ENCODE measurements at regions not wholly inside any gene's neighbourhood (a gene's known extent, or its start where the extent isn't known, plus 50 kb on each side); places are given as distances from the start of the nearest gene placed in this dataset.

GRCh38 chr1:221174330-221174993 is 295.2 kb downstream of the HLX start:
- DNase-seq, result no peak
- no peak overlapping the region for H3K27ac ChIP-seq

GRCh38 chr1:221175249-221175648 is 296.0 kb downstream of the HLX start:
- DNase-seq, result no peak
- Histone ChIP-seq H3K4me1 (no peaks in the 10 kb centered on the region), H3K4me3 (no peak overlapping the region), H3K9me3 (replicated peaks) (no peaks in the 10 kb centered on the region; the same call in 1 of the 2 replicates), H3K27me3 (no peaks in the 10 kb centered on the region), H3K27ac (no peak overlapping the region), H3K36me3 (no peaks in the 10 kb centered on the region)

More at GRCh38 chr1:221174330-221174993, 295.2 kb downstream of the HLX start:
- H3K4me1 ChIP-seq, result peaks cover 7% of the 10 kb centered on the region; the same call in 1 of the 2 replicates
- no peaks in the 10 kb centered on the region for H3K36me3 ChIP-seq
- no peak overlapping the region for H3K4me3 ChIP-seq
- no peaks in the 10 kb centered on the region for H3K27me3 ChIP-seq
- no peaks in the 10 kb centered on the region; the same call in 1 of the 2 replicates for H3K9me3 ChIP-seq (replicated peaks)

- H3K4me3 ChIP-seq, result no peak overlapping the region
- no peaks in the 10 kb centered on the region for H3K4me1 ChIP-seq
- no peak overlapping the region for H3K27ac ChIP-seq
- no peak for DNase-seq
- H3K36me3 ChIP-seq, result no peaks in the 10 kb centered on the region
- H3K9me3 ChIP-seq (replicated peaks), result no peaks in the 10 kb centered on the region
- H3K27me3 ChIP-seq, result no peaks in the 10 kb centered on the region
These were observed 301.6 kb downstream of the HLX start for GRCh38 chr1:221180704-221181368.

DNA sequence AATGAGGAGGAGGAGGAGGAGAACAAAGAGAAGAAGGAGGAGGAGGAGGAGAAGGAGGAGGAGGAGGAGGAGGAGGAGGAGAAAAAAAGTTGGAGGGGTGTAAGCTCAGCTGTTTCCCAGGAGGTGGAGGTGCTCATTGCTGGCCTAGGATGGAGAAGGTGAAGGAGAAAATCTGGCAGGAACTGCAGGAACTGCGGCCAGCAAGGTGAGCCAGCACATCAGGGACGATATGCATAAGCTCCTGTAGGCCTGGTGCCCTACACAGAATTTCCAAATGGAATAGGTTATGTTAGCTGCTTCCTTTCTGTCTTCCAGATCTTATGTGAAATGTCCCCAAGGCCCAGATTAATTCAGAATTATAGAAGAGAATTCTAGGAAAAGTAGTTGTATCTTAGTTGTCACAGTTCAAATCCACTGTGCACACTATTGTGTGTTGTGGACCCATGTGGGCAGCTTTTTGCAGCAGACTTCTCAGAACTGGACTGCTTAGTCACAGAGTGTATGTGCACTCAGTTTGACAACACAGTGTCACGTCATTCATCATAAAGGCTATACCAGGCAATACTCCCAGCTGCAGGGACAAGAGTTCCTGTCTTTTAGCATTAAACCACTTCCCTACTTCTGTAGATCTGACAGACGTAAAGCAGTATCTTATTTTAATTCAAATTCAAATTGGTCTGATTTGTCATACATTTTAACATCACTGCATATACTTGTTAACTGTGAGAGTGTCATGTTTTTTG is 303.7 kb downstream of the HLX start:
- no peak for DNase-seq
- no peak overlapping the region for H3K27ac ChIP-seq
- no peaks in the 10 kb centered on the region for H3K9me3 ChIP-seq (replicated peaks)
- H3K27me3 ChIP-seq, result no peaks in the 10 kb centered on the region
- H3K4me1 ChIP-seq, result no peaks in the 10 kb centered on the region
- H3K4me3 ChIP-seq, result no peak overlapping the region
- no peaks in the 10 kb centered on the region for H3K36me3 ChIP-seq

- no peaks in the 10 kb centered on the region for H3K36me3 ChIP-seq
- H3K27me3 ChIP-seq, result no peaks in the 10 kb centered on the region
- no peaks in the 10 kb centered on the region for H3K4me1 ChIP-seq
- no peak overlapping the region for H3K27ac ChIP-seq
- H3K9me3 ChIP-seq (replicated peaks), result no peaks in the 10 kb centered on the region
- no peak overlapping the region for H3K4me3 ChIP-seq
- no peak for DNase-seq
These were observed 305.0 kb downstream of the HLX start for GRCh38 chr1:221184131-221184794.

DNA sequence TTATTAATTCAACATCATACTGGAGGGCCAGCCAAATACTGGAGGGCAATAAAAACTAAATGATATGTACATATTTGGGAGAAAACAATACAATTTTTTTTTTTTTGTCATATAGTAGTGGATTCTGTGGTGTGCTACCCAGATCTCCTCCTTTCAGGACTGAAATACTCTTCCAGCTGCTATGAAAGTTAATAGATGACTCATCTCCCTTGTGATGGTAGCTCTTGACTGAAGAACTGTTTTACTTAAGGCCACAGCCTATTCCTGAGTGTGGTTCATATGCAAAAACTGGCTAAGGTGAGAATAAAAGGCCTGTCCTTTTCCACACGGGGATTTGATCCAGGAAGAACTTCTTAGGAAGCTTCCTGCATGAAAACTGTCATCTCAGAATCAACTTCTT is 307.9 kb downstream of the HLX start:
- no peaks in the 10 kb centered on the region for H3K36me3 ChIP-seq
- no peak for DNase-seq
- no peaks in the 10 kb centered on the region for H3K9me3 ChIP-seq (replicated peaks)
- H3K27ac ChIP-seq, result no peak overlapping the region
- no peak overlapping the region for H3K4me3 ChIP-seq
- H3K4me1 ChIP-seq, result no peaks in the 10 kb centered on the region
- no peaks in the 10 kb centered on the region for H3K27me3 ChIP-seq

GRCh38 chr1:221188458-221188857 is 309.2 kb downstream of the HLX start:
- H3K9me3 ChIP-seq (replicated peaks), result no peaks in the 10 kb centered on the region
- DNase-seq, result no peak
- no peaks in the 10 kb centered on the region for H3K27me3 ChIP-seq
- no peaks in the 10 kb centered on the region for H3K4me1 ChIP-seq
- no peak overlapping the region for H3K4me3 ChIP-seq
- no peaks in the 10 kb centered on the region for H3K36me3 ChIP-seq
- H3K27ac ChIP-seq, result no peak overlapping the region

GRCh38 chr1:221190249-221190648 is 311.0 kb downstream of the HLX start:
- H3K4me1 ChIP-seq, result no peaks in the 10 kb centered on the region
- H3K9me3 ChIP-seq (replicated peaks), result no peaks in the 10 kb centered on the region
- no peaks in the 10 kb centered on the region for H3K27me3 ChIP-seq
- H3K36me3 ChIP-seq, result no peaks in the 10 kb centered on the region
- no peak overlapping the region for H3K27ac ChIP-seq
- no peak for DNase-seq
- H3K4me3 ChIP-seq, result no peak overlapping the region

DNA sequence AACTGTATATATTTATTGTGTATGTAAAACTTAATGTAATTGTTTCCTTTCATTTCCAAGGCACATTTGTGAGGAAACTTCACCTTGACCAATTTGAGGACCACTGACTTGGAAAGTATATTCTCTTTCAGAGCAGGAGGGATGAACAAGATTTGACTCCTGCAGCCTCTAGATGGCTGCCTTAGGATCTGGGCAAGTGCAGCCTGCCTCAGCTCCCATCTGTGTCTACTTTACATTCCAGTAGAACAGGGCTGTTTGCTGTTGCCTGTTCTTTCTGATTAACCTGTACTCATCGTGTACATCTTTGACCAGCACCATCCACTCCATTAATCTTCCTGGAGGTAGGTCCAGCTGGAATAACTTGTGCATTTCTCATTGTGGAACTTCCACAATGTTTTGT is 312.8 kb downstream of the HLX start:
- H3K4me3 ChIP-seq, result no peak overlapping the region
- no peaks in the 10 kb centered on the region for H3K4me1 ChIP-seq
- no peaks in the 10 kb centered on the region for H3K9me3 ChIP-seq (replicated peaks)
- H3K27ac ChIP-seq, result no peak overlapping the region
- no peaks in the 10 kb centered on the region for H3K27me3 ChIP-seq
- H3K36me3 ChIP-seq, result no peaks in the 10 kb centered on the region
- DNase-seq, result no peak

- Histone ChIP-seq H3K36me3 (no peaks in the 10 kb centered on the region), H3K4me1 (0 out of 2 replicates have a peak, but pooled peaks cover 2% of the 10 kb centered on the region), H3K27me3 (no peaks in the 10 kb centered on the region), H3K4me3 (no peak overlapping the region), H3K9me3 (replicated peaks) (no peaks in the 10 kb centered on the region), H3K27ac (no peak overlapping the region)
- no peak for DNase-seq
These were observed 321.2 kb downstream of the HLX start for GRCh38 chr1:221200464-221200863.

- Histone ChIP-seq H3K36me3 (no peaks in the 10 kb centered on the region), H3K27ac (no peak overlapping the region), H3K27me3 (no peaks in the 10 kb centered on the region), H3K4me1 (0 out of 2 replicates have a peak, but pooled peaks cover 2% of the 10 kb centered on the region), H3K4me3 (no peak overlapping the region), H3K9me3 (replicated peaks) (no peaks in the 10 kb centered on the region)
- no peak for DNase-seq
These were observed 322.5 kb downstream of the HLX start for GRCh38 chr1:221201773-221202172.

DNA sequence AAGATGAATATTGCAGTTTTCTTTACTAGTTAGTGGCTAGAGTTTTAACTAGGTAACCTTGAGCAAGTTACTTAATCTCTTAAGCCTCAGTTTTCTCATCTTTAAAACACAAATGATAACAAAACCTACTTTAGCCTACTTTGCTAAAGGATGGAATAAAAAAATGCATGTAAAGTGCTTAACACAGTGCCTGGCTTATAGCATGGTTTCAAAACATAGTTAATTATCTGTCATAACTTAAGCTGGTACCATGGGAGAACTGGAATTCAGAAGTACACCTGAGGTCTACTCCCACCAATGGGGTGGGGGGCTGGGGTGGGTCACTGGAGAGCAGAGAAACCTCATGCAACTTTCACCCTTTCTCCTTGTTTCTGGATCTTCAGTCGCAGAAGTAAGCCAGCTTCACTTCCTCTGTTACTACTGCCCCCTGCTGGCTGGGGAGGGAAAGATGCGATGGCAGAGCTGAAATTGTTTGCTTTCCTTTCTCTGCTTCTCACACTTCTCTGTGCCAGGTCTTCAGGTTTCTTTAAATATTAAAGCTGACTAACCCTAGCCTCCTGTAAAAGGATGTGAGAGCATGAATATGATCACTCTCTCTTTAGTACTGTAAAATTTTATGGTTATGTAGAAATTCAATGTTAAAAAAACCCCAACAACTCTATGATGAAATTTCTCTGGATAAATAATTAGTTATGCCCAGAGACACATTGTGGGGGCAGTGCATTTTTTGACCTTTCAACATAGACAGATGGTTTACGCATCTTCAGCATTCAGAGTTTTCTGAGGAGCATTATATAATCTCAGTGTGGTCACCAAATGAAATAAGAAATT is 324.2 kb downstream of the HLX start:
- H3K9me3 ChIP-seq (replicated peaks), result no peaks in the 10 kb centered on the region
- H3K4me3 ChIP-seq, result no peak overlapping the region
- H3K27me3 ChIP-seq, result no peaks in the 10 kb centered on the region
- 0 out of 2 replicates have a peak, but pooled peaks cover 2% of the 10 kb centered on the region for H3K4me1 ChIP-seq
- H3K36me3 ChIP-seq, result no peaks in the 10 kb centered on the region
- no peak overlapping the region for H3K27ac ChIP-seq
- DNase-seq, result peak; percentile 77 to 91

GRCh38 chr1:221204055-221204833 is 325.0 kb downstream of the HLX start:
- Histone ChIP-seq H3K4me3 (no peak overlapping the region), H3K27ac (no peak overlapping the region), H3K9me3 (replicated peaks) (no peaks in the 10 kb centered on the region), H3K36me3 (no peaks in the 10 kb centered on the region), H3K27me3 (no peaks in the 10 kb centered on the region), H3K4me1 (0 out of 2 replicates have a peak, but pooled peaks cover 2% of the 10 kb centered on the region)
- no peak for DNase-seq
